HCT116 (cell line): ENCODE measurements at regions not wholly inside any gene's neighbourhood (a gene's known extent, or its start where the extent isn't known, plus 50 kb on each side); places are given as distances from the start of the nearest gene placed in this dataset.

Source experiments
- ATAC-seq: fragments of 200-7000 bp; cut with Tn5 transposase; 2 replicates; pipeline ENCODE4 v1.9.1; 2020; ENCODE audit warnings: mild to moderate bottlenecking, moderate library complexity
- BruUV-seq: library from RNA; stranded (reverse); fragments of 400-500 nt; replicated peaks from 2 replicates; lab custom pipeline; 2021; lab: Mats Ljungman, UMichigan
- CTCF ChIA-PET: fragments of 300-600 bp; sonication (Branson Sonifier 250); formaldehyde crosslinking; loops from one replicate; lab custom pipeline; 2021; ENCODE audit warnings: antibody characterized with exemption; lab: Charles Lee
- POLR2A ChIA-PET: fragments of 300-600, 350-600 bp; sonication (Branson Sonifier 250); formaldehyde crosslinking; loops from one replicate; lab custom pipeline; 2021; ENCODE audit warnings: antibody characterized with exemption; lab: Charles Lee
- RAD21 ChIA-PET, 2 experiments: fragments of 300-600 bp; sonication (Branson Sonifier 250); formaldehyde crosslinking; loops; one replicate each; lab custom pipeline; 2023; ENCODE audit warnings: low total read pairs in 2 of 2; ENCODE audit not compliant: uncharacterized antibody in 2 of 2, unreplicated experiment in 2 of 2, low non-redundant PET in 1 of 2; lab: Charles Lee
- DNase-seq: peaks from one replicate; pipeline ENCODE4 v3.0.0-alpha.2; 2010; ENCODE audit warnings: low read depth, low spot score
- H2AFZ ChIP-seq: fragments of 200-600 bp; shearing (Covaris generic), sonication (generic); 2 replicates; pipeline ENCODE4 v1.6.1; 2017; ENCODE audit warnings: low read depth, mixed run types, mixed read lengths, antibody characterized with exemption, low read length; ENCODE audit not compliant: poor library complexity, severe bottlenecking
- H3K27ac ChIP-seq: 2 replicates; pipeline ENCODE4 v1.5.1; 2012; ENCODE audit warnings: low read depth, low read length
- H3K27me3 ChIP-seq: fragments of 200-600 bp; sonication (generic); 2 replicates; pipeline ENCODE4 v1.6.1; 2016; ENCODE audit warnings: mixed run types, low read length, mixed read lengths; ENCODE audit not compliant: insufficient read depth
- H3K36me3 ChIP-seq, 2 experiments: fragments of 200-500 bp in 1 of 2; fragments of 200-600 bp in 1 of 2; sonication (Bioruptor generic) in 1 of 2; sonication (generic) in 1 of 2; 2 replicates each; pipeline versions ENCODE4 v1.5.1 to v1.6.1; 2014 to 2016; ENCODE audit warnings: low read length in 2 of 2, inconsistent platforms in 1 of 2, mixed read lengths in 1 of 2, mixed run types in 1 of 2; ENCODE audit not compliant: insufficient read depth in 2 of 2, control insufficient read depth in 1 of 2
- H3K4me1 ChIP-seq, 2 experiments: fragments of 200-600 bp in 1 of 2; sonication (generic) in 1 of 2; 2 replicates each; pipeline versions ENCODE4 v1.5.1 to v1.6.1; 2012 to 2017; ENCODE audit warnings: low read length in 2 of 2, inconsistent platforms in 1 of 2, mild to moderate bottlenecking in 1 of 2, mixed read lengths in 1 of 2, mixed run types in 1 of 2, moderate library complexity in 1 of 2; ENCODE audit not compliant: insufficient read depth in 2 of 2, control insufficient read depth in 1 of 2
- H3K4me2 ChIP-seq: fragments of 200-600 bp; sonication (generic); 2 replicates; pipeline ENCODE4 v1.6.1; 2017; ENCODE audit warnings: mixed run types, low read length, mixed read lengths
- H3K4me3 ChIP-seq, 2 experiments: fragments of 200-600 bp in 1 of 2; sonication (generic) in 1 of 2; replicated peaks in 1 of 2; 2 replicates each; pipeline ENCODE4 v1.5.1; 2011 to 2016; ENCODE audit warnings: low read length in 2 of 2, control low read depth in 1 of 2, low read depth in 1 of 2, mild to moderate bottlenecking in 1 of 2, mixed read lengths in 1 of 2, mixed run types in 1 of 2
- H3K79me2 ChIP-seq: fragments of 200-600 bp; sonication (generic); 2 replicates; pipeline ENCODE4 v1.6.1; 2017; ENCODE audit warnings: mild to moderate bottlenecking, mixed run types, low read length, moderate library complexity, mixed read lengths; ENCODE audit not compliant: insufficient read depth
- H3K9ac ChIP-seq: fragments of 200-600 bp; sonication (generic); 2 replicates; pipeline ENCODE4 v1.6.1; 2016; ENCODE audit warnings: low read length, mixed read lengths
- H3K9me2 ChIP-seq: fragments of 200-600 bp; sonication (generic), shearing (Covaris generic); 2 replicates; pipeline ENCODE4 v1.6.1; 2017; ENCODE audit warnings: mixed run types, mild to moderate bottlenecking, moderate library complexity; ENCODE audit not compliant: insufficient read depth
- H3K9me3 ChIP-seq, 2 experiments: fragments of 200-500 bp in 1 of 2; fragments of 200-600 bp in 1 of 2; sonication (Bioruptor generic) in 1 of 2; sonication (generic) in 1 of 2; 2 replicates each; pipeline ENCODE4 v1.6.1; 2014 to 2017; ENCODE audit warnings: low read length in 2 of 2, mixed read lengths in 2 of 2, inconsistent platforms in 1 of 2, low read depth in 1 of 2, mild to moderate bottlenecking in 1 of 2, mixed run types in 1 of 2, moderate library complexity in 1 of 2; ENCODE audit not compliant: control insufficient read depth in 1 of 2, insufficient read depth in 1 of 2
- H4K20me1 ChIP-seq: fragments of 200-600 bp; sonication (generic), shearing (Covaris generic); 2 replicates; pipeline ENCODE4 v1.6.1; 2017; ENCODE audit warnings: mixed run types, mild to moderate bottlenecking, moderate library complexity; ENCODE audit not compliant: insufficient read depth
- CBX3 ChIP-seq: IDR thresholded peaks from 2 replicates; pipeline ENCODE4 v1.6.1; 2012; ENCODE audit warnings: low read depth
- ELF1 ChIP-seq: IDR thresholded peaks from 2 replicates; pipeline ENCODE4 v1.6.1; 2012; ENCODE audit warnings: low read depth, borderline replicate concordance
- EZH2 ChIP-seq: fragments of 200-600 bp; sonication (generic); IDR thresholded peaks from 2 replicates; pipeline ENCODE4 v1.6.1; 2017; ENCODE audit warnings: antibody characterized with exemption, mixed run types
- EZH2phosphoT487 ChIP-seq: fragments of 200-600 bp; IDR thresholded peaks from 2 replicates; pipeline ENCODE4 v1.6.1; 2018; ENCODE audit warnings: antibody characterized with exemption, borderline replicate concordance
- MAX ChIP-seq: IDR thresholded peaks from 2 replicates; pipeline ENCODE4 v1.6.1; 2012
- POLR2AphosphoS5 ChIP-seq: IDR thresholded peaks from 2 replicates; pipeline ENCODE4 v1.6.1; 2011; ENCODE audit warnings: mild to moderate bottlenecking, low read depth, low read length, moderate library complexity
- REST ChIP-seq: IDR thresholded peaks from 2 replicates; pipeline ENCODE4 v1.6.1; 2012; ENCODE audit warnings: low read depth
- TCF7L2 ChIP-seq: IDR thresholded peaks from 2 replicates; pipeline ENCODE4 v1.7.0; 2011; ENCODE audit warnings: borderline replicate concordance, inconsistent platforms; ENCODE audit not compliant: insufficient read depth, insufficient read length; ENCODE audit errors: extremely low read depth
- ZBTB33 ChIP-seq: IDR thresholded peaks from 2 replicates; pipeline ENCODE4 v1.6.1; 2011; ENCODE audit warnings: mild to moderate bottlenecking, low read length, moderate library complexity; ENCODE audit not compliant: insufficient replicate concordance; ENCODE audit errors: extremely low read depth
- intact Hi-C: fragments of 100-400 bp; cut with micrococcal nuclease; formaldehyde crosslinking; loops from 2 replicates; pipeline ENCODE4 v1.10.0; 2022

GRCh38 chr11:80156062-80156461, 715.2 kb upstream of the TENM4 start:
- POLR2A ChIA-PET = no interaction called here
- no TSS peak for BruUV-seq
- H3K9ac ChIP-seq = no peak overlapping the region
- no peaks in the 10 kb centered on the region for H3K4me1 ChIP-seq
- H4K20me1 ChIP-seq = no peaks in the 10 kb centered on the region
- DNase-seq (no peak), ATAC-seq (no peak)
- H3K9me2 ChIP-seq = no peaks in the 10 kb centered on the region
- H3K9me3 ChIP-seq = peaks cover 0 to 13% of the 10 kb centered on the region in 2 experiments; a peak in 3 of 4 replicates
- H3K27ac ChIP-seq = no peak overlapping the region
- CTCF ChIA-PET = no interaction called here
- no peak overlapping the region for H2AFZ ChIP-seq
- H3K79me2 ChIP-seq = no peaks in the 10 kb centered on the region
- no peaks in the 10 kb centered on the region for H3K27me3 ChIP-seq
- RAD21 ChIA-PET = no interaction called here
- no peaks in the 10 kb centered on the region for H3K36me3 ChIP-seq
- intact Hi-C loops = no loop called here
- no peak overlapping the region for H3K4me2 ChIP-seq
- TF ChIP-seq EZH2 (no peak), CBX3 (no peak), MAX (no peak), EZH2phosphoT487 (no peak), POLR2AphosphoS5 (no peak), TCF7L2 (no peak), ZBTB33 (no peak), REST (no peak), ELF1 (no peak)
- H3K4me3 ChIP-seq = no peak overlapping the region
